HCT116 (cell line): ENCODE measurements at regions not wholly inside any gene's neighbourhood (a gene's known extent, or its start where the extent isn't known, plus 50 kb on each side); places are given as distances from the start of the nearest gene placed in this dataset.
A peak's percentile ranks its signal among the peaks of the same experiment; 100 is the strongest.

Source experiments
- ATAC-seq: fragments of 200-7000 bp; cut with Tn5 transposase; 2 replicates; pipeline ENCODE4 v1.9.1; 2020; ENCODE audit warnings: mild to moderate bottlenecking, moderate library complexity
- BruUV-seq: library from RNA; stranded (reverse); fragments of 400-500 nt; replicated peaks from 2 replicates; lab custom pipeline; 2021; lab: Mats Ljungman, UMichigan
- CTCF ChIA-PET: fragments of 300-600 bp; sonication (Branson Sonifier 250); formaldehyde crosslinking; loops from one replicate; lab custom pipeline; 2021; ENCODE audit warnings: antibody characterized with exemption; lab: Charles Lee
- POLR2A ChIA-PET: fragments of 300-600, 350-600 bp; sonication (Branson Sonifier 250); formaldehyde crosslinking; loops from one replicate; lab custom pipeline; 2021; ENCODE audit warnings: antibody characterized with exemption; lab: Charles Lee
- RAD21 ChIA-PET, 2 experiments: fragments of 300-600 bp; sonication (Branson Sonifier 250); formaldehyde crosslinking; loops; one replicate each; lab custom pipeline; 2023; ENCODE audit warnings: low total read pairs in 2 of 2; ENCODE audit not compliant: uncharacterized antibody in 2 of 2, unreplicated experiment in 2 of 2, low non-redundant PET in 1 of 2; lab: Charles Lee
- DNase-seq: peaks from one replicate; pipeline ENCODE4 v3.0.0-alpha.2; 2010; ENCODE audit warnings: low read depth, low spot score
- H2AFZ ChIP-seq: fragments of 200-600 bp; shearing (Covaris generic), sonication (generic); 2 replicates; pipeline ENCODE4 v1.6.1; 2017; ENCODE audit warnings: low read depth, mixed run types, mixed read lengths, antibody characterized with exemption, low read length; ENCODE audit not compliant: poor library complexity, severe bottlenecking
- H3K27ac ChIP-seq: 2 replicates; pipeline ENCODE4 v1.5.1; 2012; ENCODE audit warnings: low read depth, low read length
- H3K27me3 ChIP-seq: fragments of 200-600 bp; sonication (generic); 2 replicates; pipeline ENCODE4 v1.6.1; 2016; ENCODE audit warnings: mixed run types, low read length, mixed read lengths; ENCODE audit not compliant: insufficient read depth
- H3K36me3 ChIP-seq, 2 experiments: fragments of 200-500 bp in 1 of 2; fragments of 200-600 bp in 1 of 2; sonication (Bioruptor generic) in 1 of 2; sonication (generic) in 1 of 2; 2 replicates each; pipeline versions ENCODE4 v1.5.1 to v1.6.1; 2014 to 2016; ENCODE audit warnings: low read length in 2 of 2, inconsistent platforms in 1 of 2, mixed read lengths in 1 of 2, mixed run types in 1 of 2; ENCODE audit not compliant: insufficient read depth in 2 of 2, control insufficient read depth in 1 of 2
- H3K4me1 ChIP-seq, 2 experiments: fragments of 200-600 bp in 1 of 2; sonication (generic) in 1 of 2; 2 replicates each; pipeline versions ENCODE4 v1.5.1 to v1.6.1; 2012 to 2017; ENCODE audit warnings: low read length in 2 of 2, inconsistent platforms in 1 of 2, mild to moderate bottlenecking in 1 of 2, mixed read lengths in 1 of 2, mixed run types in 1 of 2, moderate library complexity in 1 of 2; ENCODE audit not compliant: insufficient read depth in 2 of 2, control insufficient read depth in 1 of 2
- H3K4me2 ChIP-seq: fragments of 200-600 bp; sonication (generic); 2 replicates; pipeline ENCODE4 v1.6.1; 2017; ENCODE audit warnings: mixed run types, low read length, mixed read lengths
- H3K4me3 ChIP-seq, 2 experiments: fragments of 200-600 bp in 1 of 2; sonication (generic) in 1 of 2; replicated peaks in 1 of 2; 2 replicates each; pipeline ENCODE4 v1.5.1; 2011 to 2016; ENCODE audit warnings: low read length in 2 of 2, control low read depth in 1 of 2, low read depth in 1 of 2, mild to moderate bottlenecking in 1 of 2, mixed read lengths in 1 of 2, mixed run types in 1 of 2
- H3K79me2 ChIP-seq: fragments of 200-600 bp; sonication (generic); 2 replicates; pipeline ENCODE4 v1.6.1; 2017; ENCODE audit warnings: mild to moderate bottlenecking, mixed run types, low read length, moderate library complexity, mixed read lengths; ENCODE audit not compliant: insufficient read depth
- H3K9ac ChIP-seq: fragments of 200-600 bp; sonication (generic); 2 replicates; pipeline ENCODE4 v1.6.1; 2016; ENCODE audit warnings: low read length, mixed read lengths
- H3K9me2 ChIP-seq: fragments of 200-600 bp; sonication (generic), shearing (Covaris generic); 2 replicates; pipeline ENCODE4 v1.6.1; 2017; ENCODE audit warnings: mixed run types, mild to moderate bottlenecking, moderate library complexity; ENCODE audit not compliant: insufficient read depth
- H3K9me3 ChIP-seq, 2 experiments: fragments of 200-500 bp in 1 of 2; fragments of 200-600 bp in 1 of 2; sonication (Bioruptor generic) in 1 of 2; sonication (generic) in 1 of 2; 2 replicates each; pipeline ENCODE4 v1.6.1; 2014 to 2017; ENCODE audit warnings: low read length in 2 of 2, mixed read lengths in 2 of 2, inconsistent platforms in 1 of 2, low read depth in 1 of 2, mild to moderate bottlenecking in 1 of 2, mixed run types in 1 of 2, moderate library complexity in 1 of 2; ENCODE audit not compliant: control insufficient read depth in 1 of 2, insufficient read depth in 1 of 2
- H4K20me1 ChIP-seq: fragments of 200-600 bp; sonication (generic), shearing (Covaris generic); 2 replicates; pipeline ENCODE4 v1.6.1; 2017; ENCODE audit warnings: mixed run types, mild to moderate bottlenecking, moderate library complexity; ENCODE audit not compliant: insufficient read depth
- EGR1 ChIP-seq: IDR thresholded peaks from 2 replicates; pipeline ENCODE4 v1.6.1; 2012; ENCODE audit warnings: low read depth
- ELF1 ChIP-seq: IDR thresholded peaks from 2 replicates; pipeline ENCODE4 v1.6.1; 2012; ENCODE audit warnings: low read depth, borderline replicate concordance
- EZH2 ChIP-seq: fragments of 200-600 bp; sonication (generic); IDR thresholded peaks from 2 replicates; pipeline ENCODE4 v1.6.1; 2017; ENCODE audit warnings: antibody characterized with exemption, mixed run types
- EZH2phosphoT487 ChIP-seq: fragments of 200-600 bp; IDR thresholded peaks from 2 replicates; pipeline ENCODE4 v1.6.1; 2018; ENCODE audit warnings: antibody characterized with exemption, borderline replicate concordance
- FOSL1 ChIP-seq: IDR thresholded peaks from 2 replicates; pipeline ENCODE4 v1.6.1; 2012; ENCODE audit warnings: low read depth
- POLR2AphosphoS5 ChIP-seq: IDR thresholded peaks from 2 replicates; pipeline ENCODE4 v1.6.1; 2011; ENCODE audit warnings: mild to moderate bottlenecking, low read depth, low read length, moderate library complexity
- RAD21 ChIP-seq: IDR thresholded peaks from 2 replicates; pipeline ENCODE4 v1.6.1; 2012; ENCODE audit warnings: low read depth, mild to moderate bottlenecking
- SIN3A ChIP-seq: IDR thresholded peaks from 2 replicates; pipeline ENCODE4 v1.6.1; 2012; ENCODE audit warnings: low read depth
- SP1 ChIP-seq: IDR thresholded peaks from 2 replicates; pipeline ENCODE4 v1.6.1; 2012; ENCODE audit warnings: low read depth
- TCF7L2 ChIP-seq: IDR thresholded peaks from 2 replicates; pipeline ENCODE4 v1.7.0; 2011; ENCODE audit warnings: borderline replicate concordance, inconsistent platforms; ENCODE audit not compliant: insufficient read depth, insufficient read length; ENCODE audit errors: extremely low read depth
- YY1 ChIP-seq: IDR thresholded peaks from 2 replicates; pipeline ENCODE4 v1.6.1; 2011; ENCODE audit warnings: low read length, low read depth, moderate library complexity, mild to moderate bottlenecking; ENCODE audit not compliant: insufficient replicate concordance; ENCODE audit errors: extremely low read depth
- ZFX ChIP-seq: fragments of 450-650 bp; IDR thresholded peaks from 2 replicates; pipeline ENCODE4 v1.6.1; 2017
- intact Hi-C: fragments of 100-400 bp; cut with micrococcal nuclease; formaldehyde crosslinking; loops from 2 replicates; pipeline ENCODE4 v1.10.0; 2022
- TF ChIP-seq, protein P1 (sequence below): IDR thresholded peaks from 2 replicates; pipeline ENCODE4 v1.6.1; 2011; ENCODE audit warnings: mild to moderate bottlenecking, low read length, moderate library complexity; ENCODE audit not compliant: insufficient replicate concordance; ENCODE audit errors: extremely low read depth
- TF ChIP-seq, protein P2 (sequence below), 3 experiments: fragments of 200-600 bp in 1 of 3; sonication (generic) in 1 of 3; IDR thresholded peaks in 2 of 3; conservative IDR thresholded peaks in 1 of 3; 2 replicates each; pipeline ENCODE4 v1.5.1; 2012 to 2017; ENCODE audit warnings: low read depth in 2 of 3, low read length in 2 of 3, antibody characterized with exemption in 1 of 3, borderline replicate concordance in 1 of 3, control low read depth in 1 of 3, mild to moderate bottlenecking in 1 of 3, mixed read lengths in 1 of 3, mixed run types in 1 of 3, moderate library complexity in 1 of 3; ENCODE audit not compliant: insufficient read depth in 1 of 3
- TF ChIP-seq, protein P3 (sequence below): IDR thresholded peaks from 2 replicates; pipeline ENCODE4 v1.6.1; 2012

DNA sequence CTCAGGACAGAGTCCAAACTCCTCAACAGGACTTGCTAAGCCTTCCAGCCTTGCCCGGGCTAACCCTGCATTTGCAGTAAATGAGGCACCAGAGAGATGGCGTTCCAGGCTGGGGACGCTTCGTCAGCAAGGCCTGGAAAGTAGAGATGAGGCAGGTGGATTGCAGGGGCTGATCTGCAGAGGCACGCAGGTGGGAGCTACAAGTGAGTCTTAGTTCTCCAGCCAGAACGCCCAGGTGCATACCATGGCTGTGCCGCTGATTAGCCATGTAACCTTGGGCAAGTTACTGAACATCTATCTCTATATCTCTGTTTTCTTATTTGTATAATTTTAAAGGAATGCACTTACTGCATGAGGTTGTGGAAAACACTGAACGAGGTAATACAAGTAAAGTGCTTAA lies 52.7 kb upstream of the BARX2 start (continued):
- TF ChIP-seq, protein P1, sequence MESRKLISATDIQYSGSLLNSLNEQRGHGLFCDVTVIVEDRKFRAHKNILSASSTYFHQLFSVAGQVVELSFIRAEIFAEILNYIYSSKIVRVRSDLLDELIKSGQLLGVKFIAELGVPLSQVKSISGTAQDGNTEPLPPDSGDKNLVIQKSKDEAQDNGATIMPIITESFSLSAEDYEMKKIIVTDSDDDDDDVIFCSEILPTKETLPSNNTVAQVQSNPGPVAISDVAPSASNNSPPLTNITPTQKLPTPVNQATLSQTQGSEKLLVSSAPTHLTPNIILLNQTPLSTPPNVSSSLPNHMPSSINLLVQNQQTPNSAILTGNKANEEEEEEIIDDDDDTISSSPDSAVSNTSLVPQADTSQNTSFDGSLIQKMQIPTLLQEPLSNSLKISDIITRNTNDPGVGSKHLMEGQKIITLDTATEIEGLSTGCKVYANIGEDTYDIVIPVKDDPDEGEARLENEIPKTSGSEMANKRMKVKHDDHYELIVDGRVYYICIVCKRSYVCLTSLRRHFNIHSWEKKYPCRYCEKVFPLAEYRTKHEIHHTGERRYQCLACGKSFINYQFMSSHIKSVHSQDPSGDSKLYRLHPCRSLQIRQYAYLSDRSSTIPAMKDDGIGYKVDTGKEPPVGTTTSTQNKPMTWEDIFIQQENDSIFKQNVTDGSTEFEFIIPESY, result no peak
- no peak for TF ChIP-seq YY1
- TF ChIP-seq, protein P2, sequence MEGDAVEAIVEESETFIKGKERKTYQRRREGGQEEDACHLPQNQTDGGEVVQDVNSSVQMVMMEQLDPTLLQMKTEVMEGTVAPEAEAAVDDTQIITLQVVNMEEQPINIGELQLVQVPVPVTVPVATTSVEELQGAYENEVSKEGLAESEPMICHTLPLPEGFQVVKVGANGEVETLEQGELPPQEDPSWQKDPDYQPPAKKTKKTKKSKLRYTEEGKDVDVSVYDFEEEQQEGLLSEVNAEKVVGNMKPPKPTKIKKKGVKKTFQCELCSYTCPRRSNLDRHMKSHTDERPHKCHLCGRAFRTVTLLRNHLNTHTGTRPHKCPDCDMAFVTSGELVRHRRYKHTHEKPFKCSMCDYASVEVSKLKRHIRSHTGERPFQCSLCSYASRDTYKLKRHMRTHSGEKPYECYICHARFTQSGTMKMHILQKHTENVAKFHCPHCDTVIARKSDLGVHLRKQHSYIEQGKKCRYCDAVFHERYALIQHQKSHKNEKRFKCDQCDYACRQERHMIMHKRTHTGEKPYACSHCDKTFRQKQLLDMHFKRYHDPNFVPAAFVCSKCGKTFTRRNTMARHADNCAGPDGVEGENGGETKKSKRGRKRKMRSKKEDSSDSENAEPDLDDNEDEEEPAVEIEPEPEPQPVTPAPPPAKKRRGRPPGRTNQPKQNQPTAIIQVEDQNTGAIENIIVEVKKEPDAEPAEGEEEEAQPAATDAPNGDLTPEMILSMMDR (IDR thresholded peaks at IDR 0.05 in 2 of 3, conservative IDR thresholded peaks at IDR 0.05 in 1 of 3; ENCODE audit: borderline replicate concordance in 1 of 3, insufficient read depth in 1 of 3, low read depth in 2 of 3, low read length in 2 of 3), result no peak

DNA sequence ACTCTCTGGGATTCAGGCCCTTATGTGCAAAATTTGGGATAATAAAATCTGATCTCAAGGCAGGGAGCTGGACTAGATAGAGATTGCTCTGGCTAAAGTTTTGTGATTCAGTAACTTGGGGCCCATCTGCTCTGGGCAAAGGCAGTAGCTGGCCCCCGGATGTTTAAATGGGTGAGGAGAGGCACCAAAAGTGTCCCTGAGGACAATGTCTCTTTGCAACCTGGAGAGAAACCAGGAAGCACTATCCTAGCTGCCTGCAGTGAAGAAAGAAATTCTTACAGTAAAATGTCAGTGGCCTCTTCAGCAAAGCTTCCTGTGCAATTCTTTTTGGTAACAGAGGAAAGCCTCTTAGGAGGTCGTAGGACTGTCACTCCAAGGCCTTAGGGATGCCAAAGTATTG lies 54.6 kb upstream of the BARX2 start:
- no peaks in the 10 kb centered on the region for H3K79me2 ChIP-seq
- H4K20me1 ChIP-seq, result no peaks in the 10 kb centered on the region
- H3K9me2 ChIP-seq, result no peaks in the 10 kb centered on the region
- no peaks in the 10 kb centered on the region for H3K27me3 ChIP-seq
- H3K36me3 ChIP-seq, result no peaks in the 10 kb centered on the region
- ChIA-PET POLR2A (no interaction called here), CTCF (interaction anchor here (0.7 to 3.7 kb wide), 2 partner anchors 11 to 202 kb away, joined by 3 to 13 read pairs; no protein-coding TSS in a partner anchor), RAD21 (no interaction called here)
- H3K9ac ChIP-seq, result no peak overlapping the region
- H3K4me1 ChIP-seq, result peaks cover 18 to 24% of the 10 kb centered on the region in 2 experiments
- no peak overlapping the region for H2AFZ ChIP-seq
- intact Hi-C loops, result no loop called here
- no peak for DNase-seq
- no peak overlapping the region for H3K27ac ChIP-seq
- ATAC-seq, result no peak
- no peak overlapping the region for H3K4me3 ChIP-seq
- H3K4me2 ChIP-seq, result peak overlapping the region; percentile 63
- BruUV-seq, result no TSS peak
- no peaks in the 10 kb centered on the region for H3K9me3 ChIP-seq
- no peak for TF ChIP-seq SIN3A
- TF ChIP-seq POLR2AphosphoS5, result no peak
- TF ChIP-seq ELF1, result no peak
- TF ChIP-seq ZFX, result no peak
- no peak for TF ChIP-seq YY1
- TF ChIP-seq, protein P3, sequence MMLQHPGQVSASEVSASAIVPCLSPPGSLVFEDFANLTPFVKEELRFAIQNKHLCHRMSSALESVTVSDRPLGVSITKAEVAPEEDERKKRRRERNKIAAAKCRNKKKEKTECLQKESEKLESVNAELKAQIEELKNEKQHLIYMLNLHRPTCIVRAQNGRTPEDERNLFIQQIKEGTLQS, result no peak
- no peak for TF ChIP-seq FOSL1
- no peak for TF ChIP-seq TCF7L2
- no peak for TF ChIP-seq EGR1
- TF ChIP-seq EZH2, result no peak
- no peak for TF ChIP-seq EZH2phosphoT487
- no peak for TF ChIP-seq RAD21
- TF ChIP-seq, protein P1, result no peak
- TF ChIP-seq SP1, result no peak
- TF ChIP-seq, protein P2 (IDR thresholded peaks at IDR 0.05 in 2 of 3, conservative IDR thresholded peaks at IDR 0.05 in 1 of 3; ENCODE audit: borderline replicate concordance in 1 of 3, insufficient read depth in 1 of 3, low read depth in 2 of 3, low read length in 2 of 3), result no peak
